Keratinocyte (primary cell): ENCODE measurements at regions not wholly inside any gene's neighbourhood (a gene's known extent, or its start where the extent isn't known, plus 50 kb on each side); places are given as distances from the start of the nearest gene placed in this dataset.

Experiments used
- DNase-seq: peaks from one replicate; pipeline ENCODE4 v3.0.0-alpha.2; 2011; ENCODE audit warnings: low read depth, missing footprints, low spot score
- FAIRE-seq: peaks from 2 replicates; lab custom pipeline; 2011; peaks lifted over from hg19 to GRCh38; lab: Jason Lieb, UNC
- H2AFZ ChIP-seq: 2 replicates; pipeline ENCODE4 v1.6.0; 2012; ENCODE audit warnings: low read length, control low read depth, inconsistent platforms; ENCODE audit not compliant: control insufficient read depth
- H3K27ac ChIP-seq: 2 replicates; pipeline ENCODE4 v1.5.1; 2011; ENCODE audit warnings: low read length; ENCODE audit not compliant: control insufficient read depth, insufficient read depth
- H3K27me3 ChIP-seq: 3 replicates; pipeline ENCODE4 v1.6.0; 2011; ENCODE audit warnings: low read length; ENCODE audit not compliant: control insufficient read depth, insufficient read depth; ENCODE audit errors: extremely low read depth
- H3K36me3 ChIP-seq, 2 experiments: 2 replicates in 1 of 2; 3 replicates in 1 of 2; pipeline ENCODE4 v1.5.1; 2011; ENCODE audit warnings: low read length in 2 of 2, mild to moderate bottlenecking in 1 of 2; ENCODE audit not compliant: control insufficient read depth in 2 of 2, insufficient read depth in 2 of 2; ENCODE audit errors: extremely low read depth in 1 of 2
- H3K4me1 ChIP-seq: 3 replicates; pipeline ENCODE4 v1.5.1; 2011; ENCODE audit warnings: low read length; ENCODE audit not compliant: control insufficient read depth, insufficient read depth; ENCODE audit errors: extremely low read depth
- H3K4me2 ChIP-seq: 3 replicates; pipeline ENCODE4 v1.6.0; 2011; ENCODE audit warnings: low read depth, low read length; ENCODE audit not compliant: control insufficient read depth, insufficient read depth; ENCODE audit errors: extremely low read depth
- H3K4me3 ChIP-seq, 3 experiments: fragments of 200-600 bp in 1 of 3; sonication (generic) in 1 of 3; 2 replicates in 2 of 3; 3 replicates in 1 of 3; pipeline ENCODE4 v1.5.1; 2011 to 2016; ENCODE audit warnings: low read length in 3 of 3, mild to moderate bottlenecking in 3 of 3, control low read depth in 2 of 3, inconsistent platforms in 1 of 3, low read depth in 1 of 3, mixed read lengths in 1 of 3, mixed run types in 1 of 3, moderate library complexity in 1 of 3; ENCODE audit not compliant: control insufficient read depth in 2 of 3, insufficient read depth in 2 of 3; ENCODE audit errors: extremely low read depth in 1 of 3
- H3K79me2 ChIP-seq: 2 replicates; pipeline ENCODE4 v1.6.0; 2012; ENCODE audit warnings: low read length; ENCODE audit not compliant: control insufficient read depth, insufficient read depth
- H3K9ac ChIP-seq: 3 replicates; pipeline ENCODE4 v1.6.0; 2011; ENCODE audit warnings: low read length; ENCODE audit not compliant: control insufficient read depth, insufficient read depth; ENCODE audit errors: extremely low read depth
- H3K9me1 ChIP-seq: 3 replicates; pipeline ENCODE4 v1.6.0; 2011; ENCODE audit warnings: low read length; ENCODE audit not compliant: control insufficient read depth, insufficient read depth; ENCODE audit errors: extremely low read depth
- H3K9me3 ChIP-seq: 2 replicates; pipeline ENCODE4 v1.5.1; 2012; ENCODE audit warnings: low read depth, low read length; ENCODE audit not compliant: control insufficient read depth
- H4K20me1 ChIP-seq: 3 replicates; pipeline ENCODE4 v1.6.0; 2011; ENCODE audit warnings: low read length; ENCODE audit not compliant: control insufficient read depth, insufficient read depth; ENCODE audit errors: extremely low read depth
- CTCF ChIP-seq, 3 experiments: IDR thresholded peaks in 1 of 3; conservative IDR thresholded peaks in 1 of 3; optimal IDR thresholded peaks in 1 of 3; 2 replicates in 2 of 3; 3 replicates in 1 of 3; pipeline versions ENCODE3 to v1.5.1; 2011; ENCODE audit warnings: low read length in 3 of 3, mild to moderate bottlenecking in 3 of 3, moderate library complexity in 2 of 3, control low read depth in 1 of 3, inconsistent platforms in 1 of 3; ENCODE audit not compliant: insufficient read depth in 2 of 3; ENCODE audit errors: extremely low read depth in 1 of 3
- EZH2 ChIP-seq: IDR thresholded peaks from one replicate; pipeline ENCODE4 v1.6.1; 2012; ENCODE audit warnings: inconsistent platforms, mild to moderate bottlenecking, low read length, moderate library complexity
- dilution Hi-C: fragments of 300-500 bp; cut with MboI; formaldehyde crosslinking; loops from one replicate; pipeline ENCODE4 v1.7.0; 2020; ENCODE audit warnings: low sequenced_read_pairs; ENCODE audit not compliant: extremely low pct_ligation_motif_present

GRCh38 chr13:66036024-66036614 lies 1194.0 kb downstream of the PCDH9 start:
- no peak for FAIRE-seq
- Histone ChIP-seq H4K20me1 (no peaks in the 10 kb centered on the region), H3K9ac (no peak overlapping the region), H3K4me2 (no peak overlapping the region), H3K4me3 (no peak overlapping the region), H3K9me3 (no peaks in the 10 kb centered on the region), H3K9me1 (no peaks in the 10 kb centered on the region), H3K27ac (no peak overlapping the region), H2AFZ (no peak overlapping the region), H3K27me3 (no peaks in the 10 kb centered on the region), H3K79me2 (no peaks in the 10 kb centered on the region), H3K36me3 (no peaks in the 10 kb centered on the region), H3K4me1 (no peaks in the 10 kb centered on the region)
- no peak for TF ChIP-seq EZH2
- TF ChIP-seq CTCF (optimal IDR thresholded peaks at IDR 0.05 in 1 of 3, IDR thresholded peaks at IDR 0.05 in 1 of 3, conservative IDR thresholded peaks at IDR 0.05 in 1 of 3; ENCODE audit: extremely low read depth in 1 of 3, insufficient read depth in 2 of 3, low read length in 3 of 3) = no peak
- DNase-seq = no peak
- dilution Hi-C loops = no loop called here

- TF ChIP-seq CTCF (optimal IDR thresholded peaks at IDR 0.05 in 1 of 3, IDR thresholded peaks at IDR 0.05 in 1 of 3, conservative IDR thresholded peaks at IDR 0.05 in 1 of 3; ENCODE audit: extremely low read depth in 1 of 3, insufficient read depth in 2 of 3, low read length in 3 of 3) (no peak), EZH2 (no peak)
- no peak for FAIRE-seq
These were observed 1196.2 kb downstream of the PCDH9 start for GRCh38 chr13:66033924-66034323.

More at GRCh38 chr13:66033924-66034323, 1196.2 kb downstream of the PCDH9 start:
- no peaks in the 10 kb centered on the region for H3K27me3 ChIP-seq
- DNase-seq = no peak
- no peaks in the 10 kb centered on the region for H3K4me1 ChIP-seq
- no peaks in the 10 kb centered on the region for H3K9me1 ChIP-seq
- H3K9me3 ChIP-seq = no peaks in the 10 kb centered on the region
- H3K36me3 ChIP-seq = no peaks in the 10 kb centered on the region
- dilution Hi-C loops = no loop called here
- no peak overlapping the region for H3K27ac ChIP-seq
- H2AFZ ChIP-seq = no peak overlapping the region
- no peak overlapping the region for H3K9ac ChIP-seq
- no peak overlapping the region for H3K4me3 ChIP-seq
- no peaks in the 10 kb centered on the region for H3K79me2 ChIP-seq
- H3K4me2 ChIP-seq = no peak overlapping the region
- H4K20me1 ChIP-seq = no peaks in the 10 kb centered on the region
